CD4-positive, alpha-beta T cell treated with Interleukin-10 for 1 hour (primary cell): ENCODE measurements at regions not wholly inside any gene's neighbourhood (a gene's known extent, or its start where the extent isn't known, plus 50 kb on each side); places are given as distances from the start of the nearest gene placed in this dataset.
"Not testable (repeated sequence)": the region's sequence is repeated elsewhere in the genome, so short reads cannot be mapped to it uniquely, and the experiment has no call there.

Experiments used
- DNase-seq: peaks from one replicate; pipeline ENCODE4 v3.0.0-alpha.2; 2020

- no peak for DNase-seq
Observed at GRCh38 chr3:177764933-177765332, 567.7 kb upstream of the TBL1XR1 start.

GRCh38 chr3:177770383-177771230 is 573.3 kb upstream of the TBL1XR1 start:
- no peak for DNase-seq

- DNase-seq, result no peak
Observed at GRCh38 chr3:177771780-177772179, 574.5 kb upstream of the TBL1XR1 start.

GRCh38 chr3:177772908-177773557 is 575.8 kb upstream of the TBL1XR1 start:
- no peak for DNase-seq

GRCh38 chr3:177773717-177774116 is 576.4 kb upstream of the TBL1XR1 start:
- DNase-seq, result no peak

GRCh38 chr3:177776661-177777101 is 579.4 kb upstream of the TBL1XR1 start:
- DNase-seq, result no peak

GRCh38 chr3:177777699-177778098 is 580.4 kb upstream of the TBL1XR1 start:
- peak; percentile 48 for DNase-seq

- peak; percentile 47 for DNase-seq
Observed at GRCh38 chr3:177778633-177779032, 581.4 kb upstream of the TBL1XR1 start.

- no peak for DNase-seq
Observed at GRCh38 chr3:177781686-177782161, 584.4 kb upstream of the TBL1XR1 start.

- DNase-seq, result no peak
Observed at GRCh38 chr3:177783338-177783737, 586.1 kb upstream of the TBL1XR1 start.

- DNase-seq, result no peak
Observed at GRCh38 chr3:177783767-177784166, 586.5 kb upstream of the TBL1XR1 start.

- DNase-seq, result peak; percentile 12
Observed at GRCh38 chr3:177787279-177788041, 590.2 kb upstream of the TBL1XR1 start.

GRCh38 chr3:177789500-177789899 is 592.2 kb upstream of the TBL1XR1 start:
- no peak for DNase-seq

- DNase-seq, result no peak
Observed at GRCh38 chr3:177792311-177793030, 595.2 kb upstream of the TBL1XR1 start.

GRCh38 chr3:177793451-177793850 is 596.2 kb upstream of the TBL1XR1 start:
- DNase-seq, result no peak

- no peak for DNase-seq
Observed at GRCh38 chr3:177795216-177795615, 597.9 kb upstream of the TBL1XR1 start.

GRCh38 chr3:177795859-177796258 is 598.6 kb upstream of the TBL1XR1 start:
- no peak for DNase-seq

- not testable (repeated sequence) for DNase-seq
Observed at GRCh38 chr3:177800147-177800546, 602.9 kb upstream of the TBL1XR1 start.

- DNase-seq, result no peak
Observed at GRCh38 chr3:177800561-177800960, 603.3 kb upstream of the TBL1XR1 start.

- no peak for DNase-seq
Observed at GRCh38 chr3:177802151-177802900, 605.0 kb upstream of the TBL1XR1 start.

- DNase-seq, result no peak
Observed at GRCh38 chr3:177803500-177803899, 606.2 kb upstream of the TBL1XR1 start.

GRCh38 chr3:177804032-177804431 is 606.8 kb upstream of the TBL1XR1 start:
- no peak for DNase-seq
